WTC11 (cell line): ENCODE measurements at regions not wholly inside any gene's neighbourhood (a gene's known extent, or its start where the extent isn't known, plus 50 kb on each side); places are given as distances from the start of the nearest gene placed in this dataset.

Experiments used
- ATAC-seq: fragments of 200-7000 bp; cut with Tn5 transposase; 2 replicates; pipeline ENCODE4 v1.10.0; 2021; ENCODE audit warnings: mild to moderate bottlenecking, moderate library complexity
- CTCF ChIA-PET: fragments of 300-600 bp; sonication (Branson Sonifier 250); formaldehyde crosslinking; loops from one replicate; lab custom pipeline; 2021; ENCODE audit warnings: antibody characterized with exemption; lab: Charles Lee
- POLR2A ChIA-PET: fragments of 350-600 bp; sonication (Branson Sonifier 250); formaldehyde crosslinking; loops from one replicate; lab custom pipeline; 2021; ENCODE audit warnings: antibody characterized with exemption; lab: Charles Lee
- DNase-seq: peaks from one replicate; pipeline ENCODE4 v3.0.0; 2021; ENCODE audit warnings: low spot score
- H3K27ac Mint-ChIP-seq: 2 replicates; pipeline ENCODE4 v1.8.0; 2021; ENCODE audit warnings: mixed read lengths
- H3K27me3 Mint-ChIP-seq: 2 replicates; pipeline ENCODE4 v1.8.0; 2021; ENCODE audit warnings: low read depth, mild to moderate bottlenecking, moderate library complexity, mixed read lengths
- H3K36me3 Mint-ChIP-seq: 2 replicates; pipeline ENCODE4 v1.8.0; 2021; ENCODE audit warnings: mixed read lengths
- H3K4me1 Mint-ChIP-seq: 2 replicates; pipeline ENCODE4 v1.8.0; 2022; ENCODE audit warnings: mixed read lengths
- H3K4me3 Mint-ChIP-seq: 2 replicates; pipeline ENCODE4 v1.8.0; 2021; ENCODE audit warnings: mild to moderate bottlenecking, moderate library complexity, mixed read lengths
- H3K9me3 Mint-ChIP-seq: 2 replicates; pipeline ENCODE4 v1.8.0; 2021; ENCODE audit warnings: mixed read lengths
- FOXP1 ChIP-seq: sonication (generic); formaldehyde crosslinking; IDR thresholded peaks from 2 replicates; pipeline ENCODE4 v1.8.0; 2022; ENCODE audit warnings: missing genetic modification reagents, mild to moderate bottlenecking, moderate library complexity, borderline replicate concordance
- GRHL2 ChIP-seq: fragments of 250-450 bp; sonication (Bioruptor Pico); IDR thresholded peaks from 2 replicates; pipeline ENCODE4 v1.8.0; 2022; ENCODE audit warnings: mild to moderate bottlenecking, moderate library complexity; ENCODE audit not compliant: insufficient replicate concordance, severe bottlenecking
- GTF2I ChIP-seq: fragments of 250-450 bp; sonication (Bioruptor Pico); conservative IDR thresholded peaks from 2 replicates; pipeline ENCODE4 v1.4.0; 2021; ENCODE audit warnings: mild to moderate bottlenecking
- JAZF1 ChIP-seq: fragments of 250-450 bp; sonication (Bioruptor Pico); IDR thresholded peaks from 2 replicates; pipeline ENCODE4 v1.9.0; 2021; ENCODE audit warnings: moderate library complexity, mild to moderate bottlenecking, inconsistent platforms
- NR2C2 ChIP-seq: sonication (generic); formaldehyde crosslinking; IDR thresholded peaks from 2 replicates; pipeline ENCODE4 v1.8.0; 2022; ENCODE audit warnings: mild to moderate bottlenecking, missing genetic modification reagents
- RORB ChIP-seq: fragments of 250-450 bp; sonication (Bioruptor Pico); IDR thresholded peaks from 2 replicates; pipeline ENCODE4 v1.9.0; 2021; ENCODE audit warnings: mild to moderate bottlenecking
- SMAD4 ChIP-seq: sonication (generic); formaldehyde crosslinking; IDR thresholded peaks from 2 replicates; pipeline ENCODE4 v1.8.0; 2022; ENCODE audit warnings: mild to moderate bottlenecking, missing genetic modification reagents
- TP53 ChIP-seq: sonication (generic); formaldehyde crosslinking; IDR thresholded peaks from 2 replicates; pipeline ENCODE4 v1.8.1; 2023; ENCODE audit warnings: mild to moderate bottlenecking, missing genetic modification reagents
- ZNF317 ChIP-seq: sonication (generic); formaldehyde crosslinking; IDR thresholded peaks from 2 replicates; pipeline ENCODE4 v1.8.1; 2023; ENCODE audit warnings: low read depth, mild to moderate bottlenecking, moderate library complexity, missing genetic modification reagents, borderline replicate concordance
- TF ChIP-seq, protein P1 (sequence below): sonication (generic); formaldehyde crosslinking; IDR thresholded peaks from 2 replicates; pipeline ENCODE4 v1.8.0; 2022; ENCODE audit warnings: mild to moderate bottlenecking, missing genetic modification reagents
- TF ChIP-seq, protein P2 (sequence below): sonication (generic); formaldehyde crosslinking; IDR thresholded peaks from 2 replicates; pipeline ENCODE4 v1.8.1; 2022; ENCODE audit warnings: mild to moderate bottlenecking, missing genetic modification reagents, moderate library complexity, borderline replicate concordance
- TF ChIP-seq, protein P3 (sequence below): sonication (generic); formaldehyde crosslinking; IDR thresholded peaks from 2 replicates; pipeline ENCODE4 v1.8.0; 2022; ENCODE audit warnings: mild to moderate bottlenecking, missing genetic modification reagents
- TF ChIP-seq, protein P4 (sequence below): sonication (generic); formaldehyde crosslinking; IDR thresholded peaks from 2 replicates; pipeline ENCODE4 v1.8.0; 2022; ENCODE audit warnings: mild to moderate bottlenecking, missing genetic modification reagents
- TF ChIP-seq, protein P5 (sequence below): sonication (generic); formaldehyde crosslinking; IDR thresholded peaks from 2 replicates; pipeline ENCODE4 v1.8.1; 2023; ENCODE audit warnings: mild to moderate bottlenecking, missing genetic modification reagents, borderline replicate concordance

DNA sequence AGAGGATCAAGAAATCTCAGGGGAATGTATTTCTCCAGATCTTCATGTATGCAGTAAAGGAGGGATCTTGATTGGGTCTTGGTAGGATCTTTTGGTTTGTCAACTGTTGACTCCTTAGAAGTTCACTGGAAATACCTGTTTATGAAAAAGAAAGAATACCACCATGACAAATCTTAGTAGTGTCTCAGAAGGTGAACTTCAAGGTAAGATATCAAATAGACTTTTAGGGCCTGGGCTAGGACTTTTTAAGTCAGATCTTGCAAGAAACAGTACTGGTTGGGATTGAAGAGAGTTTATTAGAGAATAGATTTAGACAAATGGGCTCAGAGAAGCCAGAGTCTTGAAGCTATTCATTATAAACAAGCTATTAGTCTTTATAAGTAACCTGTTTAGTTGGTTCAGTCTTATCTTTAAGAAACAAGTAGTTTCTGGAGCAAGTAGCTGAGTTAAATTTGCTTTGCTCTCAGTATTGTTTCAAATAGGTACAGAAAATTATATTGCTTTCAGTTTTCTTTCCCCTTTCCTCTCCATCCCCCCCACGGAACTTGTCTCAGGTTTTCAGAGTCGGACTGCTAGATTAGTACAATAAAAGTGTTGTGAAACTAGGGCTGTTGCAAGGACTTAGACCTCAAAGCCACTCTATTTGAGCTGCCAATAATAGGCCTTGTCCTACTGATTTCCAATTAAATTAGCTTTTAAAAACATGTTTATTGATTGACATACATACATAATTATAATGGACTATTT is 529.1 kb upstream of the CITED2 start (continued):
- TF ChIP-seq, protein P1, sequence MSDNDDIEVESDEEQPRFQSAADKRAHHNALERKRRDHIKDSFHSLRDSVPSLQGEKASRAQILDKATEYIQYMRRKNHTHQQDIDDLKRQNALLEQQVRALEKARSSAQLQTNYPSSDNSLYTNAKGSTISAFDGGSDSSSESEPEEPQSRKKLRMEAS (CRISPR knock-in tag), result no peak
- TF ChIP-seq, protein P2, sequence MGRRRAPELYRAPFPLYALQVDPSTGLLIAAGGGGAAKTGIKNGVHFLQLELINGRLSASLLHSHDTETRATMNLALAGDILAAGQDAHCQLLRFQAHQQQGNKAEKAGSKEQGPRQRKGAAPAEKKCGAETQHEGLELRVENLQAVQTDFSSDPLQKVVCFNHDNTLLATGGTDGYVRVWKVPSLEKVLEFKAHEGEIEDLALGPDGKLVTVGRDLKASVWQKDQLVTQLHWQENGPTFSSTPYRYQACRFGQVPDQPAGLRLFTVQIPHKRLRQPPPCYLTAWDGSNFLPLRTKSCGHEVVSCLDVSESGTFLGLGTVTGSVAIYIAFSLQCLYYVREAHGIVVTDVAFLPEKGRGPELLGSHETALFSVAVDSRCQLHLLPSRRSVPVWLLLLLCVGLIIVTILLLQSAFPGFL (CRISPR knock-in tag), result no peak
- TF ChIP-seq SMAD4 (no peak), JAZF1 (no peak), RORB (CRISPR knock-in tag) (no peak), NR2C2 (CRISPR knock-in tag) (no peak), FOXP1 (no peak)
- TF ChIP-seq, protein P3, sequence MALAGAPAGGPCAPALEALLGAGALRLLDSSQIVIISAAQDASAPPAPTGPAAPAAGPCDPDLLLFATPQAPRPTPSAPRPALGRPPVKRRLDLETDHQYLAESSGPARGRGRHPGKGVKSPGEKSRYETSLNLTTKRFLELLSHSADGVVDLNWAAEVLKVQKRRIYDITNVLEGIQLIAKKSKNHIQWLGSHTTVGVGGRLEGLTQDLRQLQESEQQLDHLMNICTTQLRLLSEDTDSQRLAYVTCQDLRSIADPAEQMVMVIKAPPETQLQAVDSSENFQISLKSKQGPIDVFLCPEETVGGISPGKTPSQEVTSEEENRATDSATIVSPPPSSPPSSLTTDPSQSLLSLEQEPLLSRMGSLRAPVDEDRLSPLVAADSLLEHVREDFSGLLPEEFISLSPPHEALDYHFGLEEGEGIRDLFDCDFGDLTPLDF (CRISPR knock-in tag), result no peak
- TF ChIP-seq, protein P4, sequence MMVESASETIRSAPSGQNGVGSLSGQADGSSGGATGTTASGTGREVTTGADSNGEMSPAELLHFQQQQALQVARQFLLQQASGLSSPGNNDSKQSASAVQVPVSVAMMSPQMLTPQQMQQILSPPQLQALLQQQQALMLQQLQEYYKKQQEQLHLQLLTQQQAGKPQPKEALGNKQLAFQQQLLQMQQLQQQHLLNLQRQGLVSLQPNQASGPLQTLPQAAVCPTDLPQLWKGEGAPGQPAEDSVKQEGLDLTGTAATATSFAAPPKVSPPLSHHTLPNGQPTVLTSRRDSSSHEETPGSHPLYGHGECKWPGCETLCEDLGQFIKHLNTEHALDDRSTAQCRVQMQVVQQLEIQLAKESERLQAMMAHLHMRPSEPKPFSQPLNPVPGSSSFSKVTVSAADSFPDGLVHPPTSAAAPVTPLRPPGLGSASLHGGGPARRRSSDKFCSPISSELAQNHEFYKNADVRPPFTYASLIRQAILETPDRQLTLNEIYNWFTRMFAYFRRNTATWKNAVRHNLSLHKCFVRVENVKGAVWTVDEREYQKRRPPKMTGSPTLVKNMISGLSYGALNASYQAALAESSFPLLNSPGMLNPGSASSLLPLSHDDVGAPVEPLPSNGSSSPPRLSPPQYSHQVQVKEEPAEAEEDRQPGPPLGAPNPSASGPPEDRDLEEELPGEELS (CRISPR knock-in tag), result no peak

DNA sequence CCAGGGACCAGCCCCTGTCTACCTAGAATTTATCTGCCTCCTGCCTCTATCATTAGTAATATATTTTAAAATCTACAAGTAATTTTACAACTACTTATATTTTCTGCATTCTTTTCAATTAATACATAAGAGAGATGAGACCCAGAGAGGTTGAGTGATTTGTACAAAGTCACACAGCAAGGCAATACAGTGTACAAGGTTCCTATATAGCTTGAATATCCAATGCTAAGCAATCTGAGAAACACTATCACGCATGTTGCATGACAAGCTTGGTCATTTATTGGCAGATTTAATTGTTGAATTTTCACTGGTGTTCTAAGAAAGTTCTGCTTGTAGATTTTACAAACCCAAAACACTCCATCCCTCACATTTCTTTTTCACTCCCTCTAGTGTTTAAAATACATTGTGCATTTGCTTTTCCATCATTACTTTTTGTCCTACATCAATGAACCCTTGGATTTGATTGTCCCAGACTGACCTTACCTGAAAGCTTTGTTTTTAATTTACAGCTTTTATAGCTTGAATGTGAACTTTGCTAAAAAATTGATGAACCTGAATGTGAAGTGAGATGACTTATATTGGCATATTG is 520.9 kb upstream of the CITED2 start:
- ChIA-PET POLR2A (interaction anchor here (0.6 kb wide), 1 partner anchor 134 kb away, joined by 3 read pairs; no protein-coding TSS in a partner anchor), CTCF (no interaction called here)
- ATAC-seq, result no peak
- Mint-ChIP-seq H3K4me3 (no peak overlapping the region), H3K27ac (no peak overlapping the region), H3K4me1 (peaks cover 12% of the 10 kb centered on the region), H3K9me3 (peaks cover 3% of the 10 kb centered on the region; the same call in 1 of the 2 replicates), H3K36me3 (0 out of 2 replicates have a peak, but pooled peaks cover 3% of the 10 kb centered on the region), H3K27me3 (no peaks in the 10 kb centered on the region)
- 0 out of 2 replicates have a peak, but pooled peaks have one; percentile 31 for TF ChIP-seq GTF2I (CRISPR knock-in tag)
- no peak for TF ChIP-seq GRHL2 (CRISPR knock-in tag)
- no peak for DNase-seq

DNA sequence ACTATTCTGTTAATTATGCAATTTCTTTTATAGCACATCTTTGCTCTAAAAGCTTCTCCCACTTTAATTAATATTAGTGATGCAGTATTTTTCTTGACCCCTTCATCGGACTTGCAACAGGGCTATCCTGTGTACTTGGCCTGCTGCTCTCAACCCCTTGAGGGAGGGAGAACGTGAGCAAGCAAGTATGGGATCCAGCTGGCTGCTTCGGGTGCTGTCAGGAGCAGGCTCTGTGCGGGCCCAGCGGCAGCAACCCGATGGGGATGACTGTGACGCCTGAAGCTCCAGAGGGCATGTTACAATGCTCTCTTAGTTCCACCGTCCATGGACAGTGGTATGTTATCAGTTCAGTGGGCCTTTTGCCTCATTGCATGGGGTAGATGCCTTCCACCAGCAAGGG is 519.8 kb upstream of the CITED2 start:
- ATAC-seq, result peak; percentile 58
- CTCF ChIA-PET, result no interaction called here

More for the DNA sequence above, 519.8 kb upstream of the CITED2 start:
- Mint-ChIP-seq H3K4me3 (no peak overlapping the region), H3K4me1 (peaks cover 22% of the 10 kb centered on the region), H3K27ac (no peak overlapping the region), H3K36me3 (0 out of 2 replicates have a peak, but pooled peaks cover 3% of the 10 kb centered on the region), H3K27me3 (no peaks in the 10 kb centered on the region), H3K9me3 (peaks cover 3% of the 10 kb centered on the region; the same call in 1 of the 2 replicates)
- DNase-seq, result no peak
- TF ChIP-seq ZNF317 (peak; percentile 46; the same call in 1 of the 2 replicates), TP53 (CRISPR knock-in tag) (no peak)
- TF ChIP-seq, protein P5, sequence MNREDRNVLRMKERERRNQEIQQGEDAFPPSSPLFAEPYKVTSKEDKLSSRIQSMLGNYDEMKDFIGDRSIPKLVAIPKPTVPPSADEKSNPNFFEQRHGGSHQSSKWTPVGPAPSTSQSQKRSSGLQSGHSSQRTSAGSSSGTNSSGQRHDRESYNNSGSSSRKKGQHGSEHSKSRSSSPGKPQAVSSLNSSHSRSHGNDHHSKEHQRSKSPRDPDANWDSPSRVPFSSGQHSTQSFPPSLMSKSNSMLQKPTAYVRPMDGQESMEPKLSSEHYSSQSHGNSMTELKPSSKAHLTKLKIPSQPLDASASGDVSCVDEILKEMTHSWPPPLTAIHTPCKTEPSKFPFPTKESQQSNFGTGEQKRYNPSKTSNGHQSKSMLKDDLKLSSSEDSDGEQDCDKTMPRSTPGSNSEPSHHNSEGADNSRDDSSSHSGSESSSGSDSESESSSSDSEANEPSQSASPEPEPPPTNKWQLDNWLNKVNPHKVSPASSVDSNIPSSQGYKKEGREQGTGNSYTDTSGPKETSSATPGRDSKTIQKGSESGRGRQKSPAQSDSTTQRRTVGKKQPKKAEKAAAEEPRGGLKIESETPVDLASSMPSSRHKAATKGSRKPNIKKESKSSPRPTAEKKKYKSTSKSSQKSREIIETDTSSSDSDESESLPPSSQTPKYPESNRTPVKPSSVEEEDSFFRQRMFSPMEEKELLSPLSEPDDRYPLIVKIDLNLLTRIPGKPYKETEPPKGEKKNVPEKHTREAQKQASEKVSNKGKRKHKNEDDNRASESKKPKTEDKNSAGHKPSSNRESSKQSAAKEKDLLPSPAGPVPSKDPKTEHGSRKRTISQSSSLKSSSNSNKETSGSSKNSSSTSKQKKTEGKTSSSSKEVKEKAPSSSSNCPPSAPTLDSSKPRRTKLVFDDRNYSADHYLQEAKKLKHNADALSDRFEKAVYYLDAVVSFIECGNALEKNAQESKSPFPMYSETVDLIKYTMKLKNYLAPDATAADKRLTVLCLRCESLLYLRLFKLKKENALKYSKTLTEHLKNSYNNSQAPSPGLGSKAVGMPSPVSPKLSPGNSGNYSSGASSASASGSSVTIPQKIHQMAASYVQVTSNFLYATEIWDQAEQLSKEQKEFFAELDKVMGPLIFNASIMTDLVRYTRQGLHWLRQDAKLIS, result no peak
- POLR2A ChIA-PET, result no interaction called here
